A549 (cell line): ENCODE measurements at regions not wholly inside any gene's neighbourhood (a gene's known extent, or its start where the extent isn't known, plus 50 kb on each side); places are given as distances from the start of the nearest gene placed in this dataset.

Source experiments
- POLR2A ChIP-seq: IDR thresholded peaks from 2 replicates; pipeline ENCODE4 v1.6.1; 2012; ENCODE audit warnings: mild to moderate bottlenecking, low read length
- USF2 ChIP-seq: fragments of 450-650 bp; IDR thresholded peaks from 2 replicates; pipeline ENCODE4 v1.6.1; 2014; ENCODE audit warnings: antibody characterized with exemption
- TF ChIP-seq, protein P1 (sequence below): fragments of >200 bp; sonication (Bioruptor Twin); formaldehyde crosslinking; IDR thresholded peaks from 3 replicates; pipeline ENCODE4 v1.5.1; 2016

GRCh38 chr10:78619115-78619851 lies 449.5 kb upstream of the ZMIZ1 start:
- TF ChIP-seq, protein P1, sequence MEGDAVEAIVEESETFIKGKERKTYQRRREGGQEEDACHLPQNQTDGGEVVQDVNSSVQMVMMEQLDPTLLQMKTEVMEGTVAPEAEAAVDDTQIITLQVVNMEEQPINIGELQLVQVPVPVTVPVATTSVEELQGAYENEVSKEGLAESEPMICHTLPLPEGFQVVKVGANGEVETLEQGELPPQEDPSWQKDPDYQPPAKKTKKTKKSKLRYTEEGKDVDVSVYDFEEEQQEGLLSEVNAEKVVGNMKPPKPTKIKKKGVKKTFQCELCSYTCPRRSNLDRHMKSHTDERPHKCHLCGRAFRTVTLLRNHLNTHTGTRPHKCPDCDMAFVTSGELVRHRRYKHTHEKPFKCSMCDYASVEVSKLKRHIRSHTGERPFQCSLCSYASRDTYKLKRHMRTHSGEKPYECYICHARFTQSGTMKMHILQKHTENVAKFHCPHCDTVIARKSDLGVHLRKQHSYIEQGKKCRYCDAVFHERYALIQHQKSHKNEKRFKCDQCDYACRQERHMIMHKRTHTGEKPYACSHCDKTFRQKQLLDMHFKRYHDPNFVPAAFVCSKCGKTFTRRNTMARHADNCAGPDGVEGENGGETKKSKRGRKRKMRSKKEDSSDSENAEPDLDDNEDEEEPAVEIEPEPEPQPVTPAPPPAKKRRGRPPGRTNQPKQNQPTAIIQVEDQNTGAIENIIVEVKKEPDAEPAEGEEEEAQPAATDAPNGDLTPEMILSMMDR, result no peak
- TF ChIP-seq USF2, result no peak
- no peak for TF ChIP-seq POLR2A
